HG03558 (cell line): ENCODE measurements at regions not wholly inside any gene's neighbourhood (a gene's known extent, or its start where the extent isn't known, plus 50 kb on each side); places are given as distances from the start of the nearest gene placed in this dataset.

ENCODE experiments used
- ATAC-seq: cut with Tn5 transposase; IDR thresholded peaks from one replicate; pipeline ENCODE4 v1.9.1; 2021; ENCODE audit warnings: moderate number of reproducible peaks; ENCODE audit not compliant: unreplicated experiment; ENCODE audit errors: extremely low read depth

- ATAC-seq = no peak
Measured at GRCh38 chr11:41950470-41951143, 491.2 kb upstream of the LRRC4C start.

GRCh38 chr11:41954034-41954433 is 494.6 kb upstream of the LRRC4C start:
- ATAC-seq = no peak

GRCh38 chr11:41955066-41955465 is 495.6 kb upstream of the LRRC4C start:
- ATAC-seq = no peak

GRCh38 chr11:41955635-41956400 is 496.4 kb upstream of the LRRC4C start:
- no peak for ATAC-seq

DNA sequence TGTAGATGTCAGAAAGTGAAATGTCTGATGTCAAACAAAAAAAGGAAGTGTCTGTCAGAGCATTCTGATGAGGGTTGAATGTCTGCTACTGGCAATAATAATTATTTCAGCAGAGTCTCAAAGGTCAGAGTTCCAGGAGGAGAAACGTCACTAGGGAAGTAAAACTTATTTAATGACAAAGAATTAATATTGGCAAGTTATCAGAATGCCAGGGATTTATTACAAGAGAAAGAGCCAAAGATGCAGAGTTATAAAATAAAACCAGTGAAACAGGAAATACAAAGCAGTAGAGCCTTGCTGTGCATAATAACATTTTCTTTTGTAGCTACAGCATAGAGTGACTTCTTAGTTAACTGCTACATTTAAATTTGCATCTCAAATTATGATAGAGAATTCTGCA is 504.0 kb upstream of the LRRC4C start:
- no peak for ATAC-seq

DNA sequence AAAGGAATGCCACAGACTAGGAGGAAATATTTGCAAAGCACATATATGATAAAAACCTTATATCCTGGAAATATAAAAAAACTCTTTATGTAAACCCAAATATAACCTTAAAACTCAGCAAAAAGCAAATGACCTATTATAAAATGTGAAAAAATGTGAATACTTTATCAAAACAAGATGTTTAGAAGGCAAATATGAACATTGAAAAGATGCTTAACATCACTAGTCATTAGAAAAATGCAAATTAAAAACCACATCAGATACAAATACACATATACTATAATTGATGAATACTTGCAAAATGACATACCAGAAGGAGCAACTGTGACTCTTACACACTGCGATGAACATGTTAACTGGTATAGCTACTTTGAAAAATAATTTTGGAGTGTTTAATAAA is 511.2 kb upstream of the LRRC4C start:
- no peak for ATAC-seq

DNA sequence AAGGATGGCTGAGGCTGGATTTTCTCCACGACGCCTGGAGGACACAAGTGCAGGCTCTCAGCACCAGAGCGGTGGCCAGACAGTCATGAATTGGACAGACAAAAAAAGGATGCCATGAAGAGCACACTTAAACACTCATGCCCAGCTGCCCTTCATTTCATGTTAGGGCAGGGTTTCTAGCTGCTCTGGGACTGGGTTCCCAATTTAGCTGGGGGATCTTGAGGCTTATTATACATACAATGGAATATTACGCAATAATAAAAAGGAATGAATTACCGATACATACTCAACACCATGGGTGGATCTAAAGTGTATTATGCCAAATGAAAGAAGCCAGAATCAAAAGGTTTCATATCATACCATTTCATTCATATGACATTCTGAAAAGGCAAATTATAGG is 512.1 kb upstream of the LRRC4C start:
- no peak for ATAC-seq

DNA sequence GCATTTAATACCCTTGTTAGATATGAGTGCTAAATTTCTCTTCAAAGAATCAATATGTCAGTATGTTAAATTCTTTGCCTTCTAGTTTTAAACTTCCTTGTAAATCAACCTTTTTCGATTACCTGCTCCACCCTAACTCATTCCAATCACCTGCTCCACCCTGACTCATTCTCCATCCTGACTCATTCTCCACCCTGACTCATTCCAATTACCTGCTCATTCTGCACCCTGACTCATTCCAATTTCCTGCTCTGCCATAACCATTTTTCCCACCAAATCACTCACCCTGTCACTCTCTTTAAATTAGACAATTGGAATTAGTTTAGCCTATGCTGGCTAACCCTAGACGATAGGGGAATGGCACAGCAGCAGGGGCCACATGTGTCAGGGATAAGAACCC is 519.5 kb upstream of the LRRC4C start:
- no peak for ATAC-seq

- ATAC-seq = no peak
Measured at GRCh38 chr11:41980741-41981140, 521.3 kb upstream of the LRRC4C start.

- no peak for ATAC-seq
Measured at GRCh38 chr11:41982276-41982675, 522.8 kb upstream of the LRRC4C start.

- no peak for ATAC-seq
Measured at GRCh38 chr11:41982975-41983374, 523.5 kb upstream of the LRRC4C start.

GRCh38 chr11:41983475-41983874 is 524.0 kb upstream of the LRRC4C start:
- no peak for ATAC-seq

DNA sequence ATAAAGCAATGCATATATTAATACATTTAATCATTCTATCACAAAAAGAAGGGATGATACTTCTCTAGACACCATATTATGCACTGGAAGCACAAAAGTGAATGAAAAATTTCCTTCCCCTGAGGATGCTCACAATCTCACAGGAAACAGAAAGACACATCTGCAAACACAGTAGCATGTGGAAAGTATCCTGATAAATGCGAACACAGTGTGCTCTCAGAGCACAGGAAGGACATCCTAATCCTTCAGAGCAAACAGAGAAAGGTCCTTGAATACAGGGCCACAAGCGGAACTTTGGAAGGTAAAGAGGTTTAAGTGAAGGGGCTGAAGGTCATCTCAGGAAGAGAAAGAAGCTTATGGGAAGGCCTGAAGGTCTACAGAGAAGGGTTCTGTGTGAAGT is 524.6 kb upstream of the LRRC4C start:
- ATAC-seq = no peak

DNA sequence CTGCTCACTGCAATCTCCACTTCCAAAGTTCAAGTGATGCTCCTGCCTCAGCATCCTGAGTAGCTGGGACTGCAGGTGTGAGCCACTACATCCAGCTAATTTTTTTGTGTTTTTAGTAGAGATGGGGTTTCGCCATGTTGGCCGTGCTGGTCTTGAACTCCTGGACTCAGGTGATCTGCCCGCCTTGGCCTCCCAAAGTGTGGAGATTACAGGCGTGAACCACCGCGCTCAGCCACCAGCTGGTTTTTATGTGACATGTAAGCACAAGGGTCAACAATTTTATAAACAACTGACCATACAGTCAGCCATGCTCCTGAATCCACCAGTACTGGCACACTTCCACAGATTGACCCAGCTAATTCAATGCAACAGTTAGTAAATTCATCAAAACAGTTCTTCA is 526.3 kb upstream of the LRRC4C start:
- ATAC-seq = no peak

- no peak for ATAC-seq
Measured at GRCh38 chr11:41988951-41989572, 529.6 kb upstream of the LRRC4C start.

GRCh38 chr11:41989823-41990380 is 530.5 kb upstream of the LRRC4C start:
- ATAC-seq = no peak

GRCh38 chr11:41996533-41996932 is 537.1 kb upstream of the LRRC4C start:
- no peak for ATAC-seq

- no peak for ATAC-seq
Measured at GRCh38 chr11:41997844-41998401, 538.5 kb upstream of the LRRC4C start.

- ATAC-seq = no peak
Measured at GRCh38 chr11:41999066-41999465, 539.6 kb upstream of the LRRC4C start.

- no peak for ATAC-seq
Measured at GRCh38 chr11:42003801-42004200, 544.3 kb upstream of the LRRC4C start.

DNA sequence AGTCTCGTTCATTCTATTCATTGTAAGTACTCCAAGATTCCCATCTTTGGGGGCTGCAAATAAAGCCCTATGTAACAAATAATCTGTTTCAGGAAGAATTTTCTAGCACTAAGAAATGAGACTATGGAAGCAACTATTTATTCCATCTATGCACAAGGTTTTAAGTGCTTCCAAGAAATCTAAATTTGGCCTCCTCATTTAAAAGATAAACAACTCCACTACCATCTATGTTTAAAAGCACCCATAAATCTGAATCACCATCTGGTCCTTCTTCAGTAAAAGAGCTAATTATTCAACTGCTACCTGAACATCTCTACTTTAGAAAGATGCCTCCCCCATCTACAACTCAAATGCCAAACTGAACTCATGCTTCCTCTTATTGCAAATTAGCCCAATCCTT is 547.3 kb upstream of the LRRC4C start:
- no peak for ATAC-seq
